ENCODE measurements at regions not wholly inside any gene's neighbourhood (a gene's known extent, or its start where the extent isn't known, plus 50 kb on each side); places are given as distances from the start of the nearest gene placed in this dataset.

DNA sequence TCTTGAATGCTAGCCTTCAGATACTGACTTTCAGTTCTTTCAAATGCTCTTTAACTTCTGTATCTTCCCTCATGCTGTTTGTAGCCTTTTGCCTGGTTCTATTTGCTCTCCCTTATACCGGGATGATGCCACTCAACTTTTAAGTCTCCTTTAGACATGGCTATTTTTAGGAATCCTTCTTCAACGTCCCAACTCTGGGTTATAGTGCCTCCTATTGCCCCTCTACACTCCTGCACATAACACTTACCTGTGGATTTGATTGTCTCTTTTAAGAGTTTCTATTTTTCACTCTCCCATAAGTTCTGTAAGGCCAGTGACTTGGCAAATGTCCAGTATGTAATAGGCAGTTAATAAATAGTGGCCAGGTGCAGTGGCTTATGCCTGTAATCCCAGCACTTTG lies 343.0 kb downstream of the KLF5 start:
- Mint-ChIP-seq H3K27me3 (no peaks in the 10 kb centered on the region), H3K27ac (no peak overlapping the region), H3K36me3 (ENCODE audit: low read depth) (no peaks in the 10 kb centered on the region), H3K4me3 (no peak overlapping the region), H3K4me1 (no peaks in the 10 kb centered on the region)
- no peaks in the 10 kb centered on the region for H3K9me3 ChIP-seq (ENCODE audit: control insufficient read depth, low read length, poor library complexity, severe bottlenecking)
- DNase-seq (no peak), ATAC-seq (no peak)

GRCh38 chr13:73399347-73400216 lies 340.8 kb downstream of the KLF5 start:
- Mint-ChIP-seq H3K27me3 (no peaks in the 10 kb centered on the region), H3K27ac (no peak overlapping the region), H3K4me1 (no peaks in the 10 kb centered on the region), H3K36me3 (ENCODE audit: low read depth) (no peaks in the 10 kb centered on the region), H3K4me3 (no peak overlapping the region)
- H3K9me3 ChIP-seq (ENCODE audit: control insufficient read depth, low read length, poor library complexity, severe bottlenecking) = no peaks in the 10 kb centered on the region
- DNase-seq (no peak), ATAC-seq (no peak)

DNA sequence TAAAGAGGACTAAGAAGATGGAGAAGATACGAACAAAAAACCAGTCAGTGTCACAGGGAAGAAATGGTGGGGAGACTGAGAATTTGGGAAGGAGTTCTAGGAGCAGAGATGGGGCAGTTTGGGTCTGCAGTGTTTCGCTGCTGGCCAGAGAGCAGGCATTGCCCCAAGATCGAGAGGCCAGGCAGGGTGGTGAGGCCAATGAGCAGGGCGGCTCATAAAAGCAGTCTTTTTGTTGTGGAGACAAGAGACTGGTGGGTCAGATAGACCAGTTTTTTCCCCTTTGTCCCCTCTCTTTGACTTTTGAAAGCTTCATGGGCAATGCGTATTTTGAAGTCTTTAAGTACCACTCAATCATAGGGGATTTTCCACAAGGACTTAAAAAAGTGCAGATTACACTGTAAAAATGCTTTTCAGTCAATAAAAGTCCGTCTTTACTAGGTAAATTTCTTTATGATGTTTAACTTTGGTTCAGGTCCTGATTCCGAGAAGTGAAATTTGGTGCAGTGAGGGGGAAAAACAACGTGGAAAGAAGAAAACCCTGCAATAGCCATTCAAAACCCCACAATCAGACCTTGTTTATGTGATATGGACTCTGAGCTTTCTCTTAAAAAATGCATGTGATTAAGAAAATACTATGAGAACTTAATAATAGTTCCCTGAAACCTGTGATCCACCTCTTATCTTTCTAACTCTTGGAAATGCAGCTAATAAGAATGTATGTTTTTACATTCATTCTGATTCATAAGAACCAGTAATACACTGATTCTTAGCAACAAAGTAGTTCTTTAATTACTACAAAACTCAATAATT lies 338.9 kb downstream of the KLF5 start:
- no peaks in the 10 kb centered on the region for H3K9me3 ChIP-seq (ENCODE audit: control insufficient read depth, low read length, poor library complexity, severe bottlenecking)
- no peaks in the 10 kb centered on the region for H3K36me3 Mint-ChIP-seq (ENCODE audit: low read depth)
- DNase-seq (no peak), ATAC-seq (no peak)
- H3K27me3 Mint-ChIP-seq = no peaks in the 10 kb centered on the region
- no peaks in the 10 kb centered on the region for H3K4me1 Mint-ChIP-seq
- no peak overlapping the region for H3K4me3 Mint-ChIP-seq
- H3K27ac Mint-ChIP-seq = no peak overlapping the region

DNA sequence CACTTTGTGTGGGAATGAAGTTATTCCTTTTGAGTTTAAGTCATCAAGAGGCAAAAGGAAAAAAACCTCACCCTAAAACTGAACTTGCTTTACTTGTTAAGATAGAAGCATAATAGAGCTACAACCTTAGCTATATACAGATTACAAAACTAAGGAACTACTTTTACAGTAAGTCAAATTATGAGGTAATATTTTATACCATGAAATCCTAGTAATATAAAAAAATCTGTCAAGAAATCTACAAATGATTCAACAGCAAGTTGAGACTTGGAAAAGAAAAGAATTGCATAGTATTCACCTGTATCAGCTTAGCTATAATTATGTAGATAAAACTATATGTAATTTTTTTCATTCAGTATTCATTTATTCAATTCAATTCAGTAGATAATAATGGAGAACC lies 335.3 kb downstream of the KLF5 start:
- H3K4me1 Mint-ChIP-seq = no peaks in the 10 kb centered on the region
- H3K27me3 Mint-ChIP-seq = no peaks in the 10 kb centered on the region
- ATAC-seq (no peak), DNase-seq (no peak)
- no peaks in the 10 kb centered on the region for H3K9me3 ChIP-seq (ENCODE audit: control insufficient read depth, low read length, poor library complexity, severe bottlenecking)
- no peaks in the 10 kb centered on the region for H3K36me3 Mint-ChIP-seq (ENCODE audit: low read depth)
- no peak overlapping the region for H3K4me3 Mint-ChIP-seq
- H3K27ac Mint-ChIP-seq = no peak overlapping the region

DNA sequence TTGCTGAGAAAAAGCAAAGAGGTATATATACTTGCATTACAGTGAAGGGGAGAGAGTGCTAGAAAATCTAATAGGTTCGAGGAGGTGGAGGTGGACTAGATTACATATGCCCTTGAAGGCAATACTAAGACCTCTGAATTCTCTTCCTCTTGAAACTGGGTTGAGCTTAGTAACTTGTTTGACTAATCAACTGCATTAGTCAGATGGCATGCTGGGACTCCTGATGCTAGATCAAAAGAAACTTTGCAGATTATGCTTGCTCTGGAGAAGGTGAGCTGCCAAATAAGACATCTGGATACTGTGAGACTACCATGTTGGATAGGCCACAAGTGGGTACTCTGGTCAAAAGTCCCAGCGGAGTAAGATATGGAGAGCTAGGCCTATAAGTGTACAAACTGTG lies 331.3 kb downstream of the KLF5 start:
- Mint-ChIP-seq H3K27me3 (no peaks in the 10 kb centered on the region), H3K4me3 (no peak overlapping the region), H3K36me3 (ENCODE audit: low read depth) (no peaks in the 10 kb centered on the region), H3K4me1 (no peaks in the 10 kb centered on the region), H3K27ac (no peak overlapping the region)
- no peak for DNase-seq
- no peak for ATAC-seq
- H3K9me3 ChIP-seq (ENCODE audit: control insufficient read depth, low read length, poor library complexity, severe bottlenecking) = no peaks in the 10 kb centered on the region

- DNase-seq = no peak
These were observed 329.8 kb downstream of the KLF5 start for GRCh38 chr13:73388586-73388985.

GRCh38 chr13:73387318-73387717 lies 328.5 kb downstream of the KLF5 start:
- Mint-ChIP-seq H3K4me1 (no peaks in the 10 kb centered on the region), H3K27me3 (no peaks in the 10 kb centered on the region), H3K4me3 (no peak overlapping the region), H3K36me3 (ENCODE audit: low read depth) (no peaks in the 10 kb centered on the region), H3K27ac (no peak overlapping the region)
- H3K9me3 ChIP-seq (ENCODE audit: control insufficient read depth, low read length, poor library complexity, severe bottlenecking) = no peaks in the 10 kb centered on the region
- DNase-seq = no peak
- ATAC-seq = no peak

More at GRCh38 chr13:73388586-73388985, 329.8 kb downstream of the KLF5 start:
- Mint-ChIP-seq H3K27ac (no peak overlapping the region), H3K4me3 (no peak overlapping the region), H3K27me3 (no peaks in the 10 kb centered on the region), H3K36me3 (ENCODE audit: low read depth) (no peaks in the 10 kb centered on the region), H3K4me1 (no peaks in the 10 kb centered on the region)
- H3K9me3 ChIP-seq (ENCODE audit: control insufficient read depth, low read length, poor library complexity, severe bottlenecking) = no peaks in the 10 kb centered on the region
- no peak for ATAC-seq

GRCh38 chr13:73385848-73386247 lies 327.0 kb downstream of the KLF5 start:
- H3K36me3 Mint-ChIP-seq (ENCODE audit: low read depth) = no peaks in the 10 kb centered on the region
- H3K4me1 Mint-ChIP-seq = no peaks in the 10 kb centered on the region
- ATAC-seq (no peak), DNase-seq (no peak)
- no peak overlapping the region for H3K4me3 Mint-ChIP-seq
- no peaks in the 10 kb centered on the region for H3K9me3 ChIP-seq (ENCODE audit: control insufficient read depth, low read length, poor library complexity, severe bottlenecking)
- H3K27ac Mint-ChIP-seq = no peak overlapping the region
- H3K27me3 Mint-ChIP-seq = no peaks in the 10 kb centered on the region

DNA sequence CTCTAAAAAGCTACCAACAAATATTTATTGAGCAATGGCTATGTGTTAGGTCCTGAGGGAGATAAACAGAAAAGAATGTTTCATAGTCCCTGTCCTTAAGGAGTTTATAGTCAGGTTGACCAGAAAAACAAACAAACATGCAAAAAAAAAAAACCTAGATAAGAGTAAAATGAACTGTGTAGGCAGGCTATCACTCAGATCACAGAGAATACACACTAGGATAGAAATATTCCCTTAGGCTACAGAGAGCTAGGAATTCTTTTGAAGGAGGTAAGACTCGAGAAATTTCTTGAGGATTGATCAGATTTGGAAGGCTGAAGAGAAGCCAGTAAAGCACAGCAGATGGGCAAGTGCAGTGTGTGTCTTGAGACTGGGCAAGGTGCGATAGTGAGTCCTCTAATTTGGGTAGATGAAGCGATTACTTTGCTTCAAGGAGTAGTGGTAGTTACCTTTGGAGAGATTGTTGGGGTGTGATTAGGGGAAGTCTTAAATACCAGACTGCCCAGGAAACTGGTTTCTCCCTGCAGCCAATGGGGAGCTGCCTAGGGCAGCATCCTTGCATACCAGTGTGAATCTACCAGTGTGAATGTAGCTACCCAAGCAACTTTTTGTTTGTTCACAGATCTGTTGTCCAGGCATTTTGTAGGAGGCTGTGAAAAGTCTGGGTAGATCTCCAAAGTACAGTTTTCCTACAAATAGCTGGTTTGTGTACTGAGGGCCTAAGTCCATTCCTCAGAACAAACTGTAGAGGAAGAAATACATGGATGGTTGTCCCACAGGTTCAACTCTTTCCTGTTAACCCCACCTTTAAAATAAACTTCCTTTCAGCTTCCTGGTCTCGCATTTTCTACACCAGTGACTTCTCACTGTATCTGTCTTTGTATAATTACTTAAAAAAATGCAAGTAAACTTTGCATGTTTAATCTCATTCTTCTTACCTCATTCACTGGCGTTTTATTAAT lies 314.1 kb downstream of the KLF5 start:
- Mint-ChIP-seq H3K4me1 (no peaks in the 10 kb centered on the region), H3K27ac (no peak overlapping the region), H3K36me3 (ENCODE audit: low read depth) (no peaks in the 10 kb centered on the region), H3K27me3 (peaks cover 13% of the 10 kb centered on the region), H3K4me3 (no peak overlapping the region)
- no peak for DNase-seq
- H3K9me3 ChIP-seq (ENCODE audit: control insufficient read depth, low read length, poor library complexity, severe bottlenecking) = no peaks in the 10 kb centered on the region
- ATAC-seq = no peak

DNA sequence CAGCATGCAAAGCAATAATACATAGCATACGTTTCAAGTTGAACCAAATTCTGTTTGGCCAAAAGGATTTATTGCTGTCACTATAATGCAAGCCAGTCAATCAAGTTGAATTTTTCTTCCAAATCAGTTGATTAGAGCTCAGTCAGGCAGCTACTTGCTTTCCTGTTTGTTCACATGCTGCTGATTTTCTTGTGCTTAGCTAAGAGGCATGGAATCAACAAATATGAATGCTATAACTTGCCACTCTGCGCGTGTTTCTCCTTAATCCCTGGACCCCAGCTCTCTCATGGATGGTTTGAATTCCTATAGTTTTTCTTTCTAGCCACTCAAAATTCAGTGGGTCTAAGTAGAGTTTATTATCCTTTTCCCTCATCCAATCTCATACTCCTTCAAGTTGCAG lies 311.3 kb downstream of the KLF5 start:
- no peak for ATAC-seq
- Mint-ChIP-seq H3K27ac (no peak overlapping the region), H3K36me3 (ENCODE audit: low read depth) (no peaks in the 10 kb centered on the region)

GRCh38 chr13:73369095-73369494 lies 310.3 kb downstream of the KLF5 start:
- Mint-ChIP-seq H3K4me1 (no peaks in the 10 kb centered on the region), H3K4me3 (no peak overlapping the region)

More for the DNA sequence above, 311.3 kb downstream of the KLF5 start:
- Mint-ChIP-seq H3K27me3 (peaks cover 13% of the 10 kb centered on the region), H3K4me3 (no peak overlapping the region), H3K4me1 (no peaks in the 10 kb centered on the region)
- H3K9me3 ChIP-seq (ENCODE audit: control insufficient read depth, low read length, poor library complexity, severe bottlenecking) = no peaks in the 10 kb centered on the region
- DNase-seq = no peak

GRCh38 chr13:73368608-73369007 lies 309.8 kb downstream of the KLF5 start:
- Mint-ChIP-seq H3K27me3 (peaks cover 13% of the 10 kb centered on the region), H3K4me1 (no peaks in the 10 kb centered on the region), H3K4me3 (no peak overlapping the region), H3K27ac (no peak overlapping the region), H3K36me3 (ENCODE audit: low read depth) (no peaks in the 10 kb centered on the region)
- DNase-seq (no peak), ATAC-seq (no peak)
- H3K9me3 ChIP-seq (ENCODE audit: control insufficient read depth, low read length, poor library complexity, severe bottlenecking) = no peaks in the 10 kb centered on the region

More at GRCh38 chr13:73369095-73369494, 310.3 kb downstream of the KLF5 start:
- Mint-ChIP-seq H3K27me3 (peaks cover 13% of the 10 kb centered on the region), H3K36me3 (ENCODE audit: low read depth) (no peaks in the 10 kb centered on the region), H3K27ac (no peak overlapping the region)
- DNase-seq (no peak), ATAC-seq (no peak)
- no peaks in the 10 kb centered on the region for H3K9me3 ChIP-seq (ENCODE audit: control insufficient read depth, low read length, poor library complexity, severe bottlenecking)

- no peak overlapping the region for H3K4me3 Mint-ChIP-seq
- DNase-seq = no peak
These were observed 309.1 kb downstream of the KLF5 start for GRCh38 chr13:73367886-73368285.

More at GRCh38 chr13:73367886-73368285, 309.1 kb downstream of the KLF5 start:
- Mint-ChIP-seq H3K27ac (no peak overlapping the region), H3K36me3 (ENCODE audit: low read depth) (no peaks in the 10 kb centered on the region), H3K4me1 (no peaks in the 10 kb centered on the region), H3K27me3 (peaks cover 13% of the 10 kb centered on the region)
- H3K9me3 ChIP-seq (ENCODE audit: control insufficient read depth, low read length, poor library complexity, severe bottlenecking) = no peaks in the 10 kb centered on the region
- ATAC-seq = no peak

Measured in T-helper 17 cell (primary cell).